ENCODE measurements at regions not wholly inside any gene's neighbourhood (a gene's known extent, or its start where the extent isn't known, plus 50 kb on each side); places are given as distances from the start of the nearest gene placed in this dataset.

DNA sequence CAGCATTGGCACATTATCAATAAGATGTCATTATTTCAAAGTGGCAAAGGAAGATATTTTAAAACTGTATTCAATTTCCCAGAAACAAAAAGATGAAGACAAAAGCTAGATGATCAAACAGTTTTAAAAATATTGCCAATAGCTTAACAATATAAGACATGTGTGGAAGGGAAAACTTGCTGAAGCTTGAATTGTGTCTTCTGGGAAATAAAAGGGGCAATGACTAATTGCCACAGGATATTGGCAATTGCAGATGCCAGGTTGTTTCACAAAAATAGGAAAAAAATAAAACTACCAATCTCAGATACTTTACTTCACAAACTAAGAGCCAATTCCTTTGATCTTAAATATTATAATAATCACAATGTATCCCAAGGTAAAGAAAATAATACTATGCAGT lies 679.8 kb upstream of the ADAMTS5 start:
- DNase-seq (ENCODE audit: low read depth in 2 of 2), result no peak

DNA sequence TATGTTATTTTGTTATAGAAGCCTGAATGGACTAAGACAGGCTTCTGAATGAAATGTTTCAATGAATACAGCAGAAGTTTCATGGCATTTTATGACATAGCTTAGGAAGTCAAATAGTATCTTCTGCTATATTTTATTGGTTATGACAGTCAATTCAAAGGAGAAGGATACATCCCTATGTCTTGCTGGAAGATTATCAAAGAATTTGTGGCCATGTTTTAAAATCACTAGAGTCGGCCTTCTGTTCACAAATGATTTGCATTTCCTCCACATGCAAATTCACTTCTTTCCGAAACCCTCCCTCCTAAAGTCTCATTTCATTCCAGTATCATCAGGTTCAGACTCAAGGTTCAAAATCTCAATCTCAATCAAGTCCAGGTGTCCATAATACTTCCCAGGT lies 679.2 kb upstream of the ADAMTS5 start:
- no peak for DNase-seq (ENCODE audit: low read depth in 2 of 2)

GRCh38 chr21:27645285-27645684 lies 678.4 kb upstream of the ADAMTS5 start:
- no peak for DNase-seq (ENCODE audit: low read depth in 2 of 2)

- DNase-seq (ENCODE audit: low read depth in 2 of 2), result no peak
Measured at GRCh38 chr21:27643326-27643725, 676.4 kb upstream of the ADAMTS5 start.

DNA sequence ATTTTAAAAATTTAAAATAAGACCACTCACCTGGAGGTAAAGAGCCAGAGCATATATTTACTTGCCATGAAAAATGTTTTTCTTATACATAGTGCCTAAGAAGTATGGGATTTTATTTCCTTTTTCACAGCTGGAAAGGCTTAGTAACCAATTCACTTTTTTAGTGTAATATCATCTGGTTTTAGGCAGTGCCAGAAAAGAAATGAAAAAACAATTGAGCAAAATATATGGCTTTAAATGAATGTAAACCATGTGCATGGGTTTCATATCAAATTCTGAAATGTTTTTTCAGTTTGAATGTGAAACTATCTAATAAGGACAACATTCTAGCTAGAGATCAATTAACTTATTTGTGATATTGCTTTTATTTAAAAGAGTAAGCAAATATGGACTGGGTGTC lies 672.4 kb upstream of the ADAMTS5 start:
- no peak for DNase-seq (ENCODE audit: low read depth in 2 of 2)

DNA sequence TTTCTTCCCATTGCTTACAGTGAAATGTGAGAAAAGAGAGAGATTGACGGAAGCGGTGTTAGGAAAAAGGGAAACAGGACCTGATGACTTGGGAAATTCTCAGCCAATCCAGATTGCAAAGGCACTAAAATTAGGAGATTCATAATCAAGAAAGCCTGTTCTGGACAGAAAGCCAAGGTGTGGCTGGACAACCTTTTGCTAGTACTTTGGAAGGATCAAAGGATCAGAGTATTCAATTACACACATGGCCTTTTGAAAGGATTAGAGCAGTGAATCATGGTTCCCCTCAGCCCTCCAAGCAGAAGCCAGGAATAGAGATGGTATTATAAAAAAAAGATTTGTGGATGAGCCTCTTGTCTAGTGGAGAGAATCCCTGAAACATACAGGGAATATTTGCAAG lies 669.8 kb upstream of the ADAMTS5 start:
- no peak for DNase-seq (ENCODE audit: low read depth in 2 of 2)

DNA sequence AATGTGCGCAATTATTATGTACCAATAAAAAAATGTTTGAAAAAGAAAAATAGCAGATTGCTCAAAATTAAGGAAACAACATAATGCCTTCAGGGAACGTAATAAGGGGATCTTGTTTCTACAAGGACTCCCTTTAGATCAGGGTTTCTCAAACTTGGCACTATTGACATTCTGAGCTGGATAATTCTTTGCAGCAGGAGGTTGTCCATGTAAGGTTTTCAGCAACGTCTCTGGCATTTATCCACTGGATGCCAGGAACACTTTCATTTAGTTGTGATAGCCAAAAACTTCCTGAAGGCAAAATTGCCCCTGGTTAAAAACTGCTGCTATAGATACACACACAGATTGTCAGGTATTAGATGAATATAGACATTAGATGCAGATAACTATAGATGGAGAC lies 666.7 kb upstream of the ADAMTS5 start:
- no peak for DNase-seq (ENCODE audit: low read depth in 2 of 2)

GRCh38 chr21:27631471-27631870 lies 664.6 kb upstream of the ADAMTS5 start:
- no peak for DNase-seq (ENCODE audit: low read depth in 2 of 2)

GRCh38 chr21:27622631-27623030 lies 655.7 kb upstream of the ADAMTS5 start:
- no peak for DNase-seq (ENCODE audit: low read depth in 2 of 2)

DNA sequence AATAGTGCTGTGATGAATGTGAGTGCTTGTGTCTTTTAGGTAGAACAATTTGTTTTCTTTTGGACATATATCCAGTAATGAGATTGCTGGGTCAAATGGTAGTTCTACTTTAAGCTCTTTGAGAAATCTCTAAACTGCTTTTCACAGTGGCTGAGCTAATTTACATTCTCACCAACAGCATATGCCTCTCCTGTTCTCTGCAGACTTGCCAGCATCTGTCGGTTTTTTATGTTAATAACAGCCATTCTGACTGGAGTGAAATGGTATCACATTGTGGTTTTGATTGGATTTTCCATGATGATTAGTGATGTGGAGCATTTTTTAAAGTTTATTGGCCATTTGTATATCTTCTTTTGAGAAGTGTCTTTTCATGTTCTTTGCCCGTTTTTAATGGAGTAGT lies 647.3 kb upstream of the ADAMTS5 start:
- no peak for DNase-seq (ENCODE audit: low read depth in 2 of 2)

- DNase-seq (ENCODE audit: low read depth in 2 of 2), result no peak
Measured at GRCh38 chr21:27606422-27606821, 639.5 kb upstream of the ADAMTS5 start.

- DNase-seq (ENCODE audit: low read depth in 2 of 2), result no peak
Measured at GRCh38 chr21:27596196-27596595, 629.3 kb upstream of the ADAMTS5 start.

DNA sequence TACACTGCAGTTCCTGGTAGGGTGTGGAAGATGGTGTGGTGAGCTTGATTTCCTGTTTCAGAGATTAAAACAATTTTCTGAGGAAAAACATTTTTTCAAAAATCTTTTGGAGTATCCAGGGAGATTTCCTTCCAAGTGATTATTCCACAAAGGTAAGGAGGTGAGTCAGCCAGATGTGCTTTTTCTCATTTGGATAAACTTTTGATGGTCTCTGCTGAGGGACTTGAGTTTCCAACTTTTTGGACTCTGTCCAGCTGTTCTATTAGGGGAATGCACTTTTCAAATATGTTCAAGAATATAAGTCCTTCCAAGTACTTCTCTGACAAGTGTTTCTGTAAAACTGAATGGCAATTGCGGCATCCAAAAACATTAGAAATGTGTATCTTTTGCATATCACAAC lies 628.8 kb upstream of the ADAMTS5 start:
- no peak for DNase-seq (ENCODE audit: low read depth in 2 of 2)

GRCh38 chr21:27590271-27590670 lies 623.4 kb upstream of the ADAMTS5 start:
- DNase-seq (ENCODE audit: low read depth in 2 of 2), result no peak

- no peak for DNase-seq (ENCODE audit: low read depth in 2 of 2)
Measured at GRCh38 chr21:27589781-27590180, 622.9 kb upstream of the ADAMTS5 start.

DNA sequence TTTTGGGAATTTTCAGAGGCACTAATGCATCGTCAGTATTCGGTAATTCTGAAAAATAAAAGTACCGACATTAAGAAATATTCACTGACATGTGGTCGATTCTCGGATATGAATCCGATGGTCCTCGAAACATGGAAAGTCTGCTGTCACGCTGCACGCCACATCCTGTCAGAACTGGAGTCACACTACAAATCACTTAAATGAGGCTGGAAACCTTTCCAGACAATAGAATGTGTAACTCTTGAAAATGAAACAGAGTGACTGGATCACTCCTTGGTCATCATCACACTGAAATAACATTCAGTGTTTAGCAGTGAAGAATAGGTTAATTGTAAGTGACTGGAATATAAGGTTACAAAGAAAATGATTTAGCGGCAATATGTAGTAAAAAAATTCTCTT lies 620.1 kb upstream of the ADAMTS5 start:
- no peak for DNase-seq (ENCODE audit: low read depth in 2 of 2)

DNA sequence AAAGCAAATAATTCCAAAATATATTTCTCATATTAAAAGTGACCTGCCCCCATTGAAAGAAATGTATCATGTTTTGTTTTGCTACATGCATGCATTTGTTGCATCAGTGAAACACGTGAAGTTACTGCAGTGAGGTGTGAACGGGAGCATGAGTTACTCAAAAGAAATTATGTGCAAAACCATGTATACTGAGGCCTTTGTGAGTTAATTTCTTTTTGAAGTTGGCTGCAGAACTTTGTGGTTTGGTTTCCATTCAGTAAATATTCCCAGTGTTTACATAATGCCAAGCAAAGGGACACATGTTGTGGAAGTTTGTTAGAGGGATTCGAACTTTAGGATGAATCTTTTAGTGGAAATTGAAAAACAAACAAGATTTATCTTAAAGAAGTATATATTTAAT lies 619.4 kb upstream of the ADAMTS5 start:
- DNase-seq (ENCODE audit: low read depth in 2 of 2), result no peak

GRCh38 chr21:27584256-27584655 lies 617.4 kb upstream of the ADAMTS5 start:
- no peak for DNase-seq (ENCODE audit: low read depth in 2 of 2)

DNA sequence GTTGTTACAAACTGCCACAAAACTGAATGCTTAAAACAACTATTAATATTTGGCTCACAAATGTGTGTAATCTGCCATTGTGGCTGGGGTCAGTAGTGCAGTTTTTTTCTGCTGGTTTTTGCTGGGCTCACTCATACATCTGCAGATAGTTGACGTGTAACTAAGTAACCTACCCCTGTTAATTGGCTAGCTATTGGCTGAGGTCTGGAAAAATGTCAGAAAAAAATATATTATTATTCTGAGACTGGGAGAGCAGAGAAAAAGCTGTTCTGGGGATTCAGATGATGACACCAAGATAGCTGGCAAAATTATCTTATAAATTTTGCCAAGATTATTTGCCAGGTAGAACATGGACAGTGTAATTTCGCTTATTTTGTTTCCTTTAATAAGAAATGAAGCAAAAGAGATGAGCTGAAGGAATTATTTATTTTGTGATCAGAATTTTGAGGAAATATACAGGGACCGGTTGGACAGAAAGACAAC lies 616.1 kb upstream of the ADAMTS5 start:
- no peak for DNase-seq (ENCODE audit: low read depth in 2 of 2)

- DNase-seq (ENCODE audit: low read depth in 2 of 2), result no peak
Measured at GRCh38 chr21:27582246-27582947, 615.5 kb upstream of the ADAMTS5 start.

GRCh38 chr21:27581168-27581567 lies 614.3 kb upstream of the ADAMTS5 start:
- no peak for DNase-seq (ENCODE audit: low read depth in 2 of 2)

- no peak for DNase-seq (ENCODE audit: low read depth in 2 of 2)
Measured at GRCh38 chr21:27580276-27580675, 613.4 kb upstream of the ADAMTS5 start.

DNA sequence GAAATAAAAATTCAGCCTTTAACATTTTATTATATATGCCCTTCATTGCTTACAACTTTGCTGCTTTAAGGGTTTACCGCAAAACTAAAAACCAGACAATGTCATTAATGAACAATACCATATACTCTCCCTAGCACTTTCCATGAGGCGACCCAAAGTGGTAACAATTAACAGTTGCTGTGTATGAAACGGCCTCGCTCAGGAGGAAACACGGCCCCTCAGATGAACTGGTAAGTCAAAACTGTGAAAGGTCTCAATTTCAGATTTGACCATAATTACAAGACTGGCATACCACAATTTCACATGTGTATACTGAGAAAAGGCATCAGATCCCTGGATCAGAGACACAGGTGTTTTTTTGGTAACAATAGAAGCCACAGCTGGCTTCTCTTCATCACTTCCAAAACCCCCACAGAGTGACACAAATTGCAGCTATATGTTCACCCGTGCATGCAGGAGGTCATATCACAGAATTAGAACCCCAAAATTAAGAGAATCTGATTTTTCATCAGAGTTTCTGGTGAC lies 611.9 kb upstream of the ADAMTS5 start:
- DNase-seq (ENCODE audit: low read depth in 2 of 2), result no peak

GRCh38 chr21:27572696-27573095 lies 605.8 kb upstream of the ADAMTS5 start:
- no peak for DNase-seq (ENCODE audit: low read depth in 2 of 2)
